HEK293T (cell line): ENCODE measurements at regions not wholly inside any gene's neighbourhood (a gene's known extent, or its start where the extent isn't known, plus 50 kb on each side); places are given as distances from the start of the nearest gene placed in this dataset.

ENCODE experiments used
- CTCF ChIA-PET: fragments of 350-600 bp; formaldehyde crosslinking; extraction: SDS; loops from one replicate; lab custom pipeline; 2021; ENCODE audit warnings: antibody characterized with exemption, inconsistent platforms; lab: Yijun Ruan, JAX
- POLR2A ChIA-PET: fragments of 350-600 bp; formaldehyde crosslinking; extraction: SDS; loops from one replicate; lab custom pipeline; 2020; ENCODE audit warnings: antibody characterized with exemption, inconsistent platforms; lab: Yijun Ruan, JAX
- DNase-seq: peaks from one replicate; pipeline ENCODE4 v3.0.0; 2012; ENCODE audit warnings: mixed read lengths; ENCODE audit errors: extremely low spot score
- ARNT ChIP-seq: fragments of 450-650 bp; IDR thresholded peaks from 2 replicates; pipeline ENCODE4 v1.6.1; 2017; ENCODE audit warnings: mild to moderate bottlenecking
- BHLHE40 ChIP-seq: fragments of 450-650 bp; IDR thresholded peaks from 2 replicates; pipeline ENCODE4 v1.6.1; 2016; ENCODE audit warnings: mild to moderate bottlenecking, moderate library complexity, borderline replicate concordance
- CTBP1 ChIP-seq: fragments of 450-650 bp; IDR thresholded peaks from 2 replicates; pipeline ENCODE4 v1.6.1; 2016; ENCODE audit warnings: borderline replicate concordance
- ELF4 ChIP-seq: fragments of 450-650 bp; IDR thresholded peaks from 2 replicates; pipeline ENCODE4 v1.6.1; 2017; ENCODE audit warnings: antibody characterized with exemption
- FOXA1 ChIP-seq: fragments of 450-650 bp; IDR thresholded peaks from 2 replicates; pipeline ENCODE4 v1.6.1; 2016; ENCODE audit warnings: mild to moderate bottlenecking
- FOXK2 ChIP-seq: fragments of 450-650 bp; IDR thresholded peaks from 2 replicates; pipeline ENCODE4 v1.6.1; 2016; ENCODE audit warnings: mild to moderate bottlenecking
- FOXM1 ChIP-seq: fragments of 450-650 bp; IDR thresholded peaks from 2 replicates; pipeline ENCODE4 v1.6.1; 2017; ENCODE audit warnings: mild to moderate bottlenecking, borderline replicate concordance
- HDGF ChIP-seq: fragments of 450-650 bp; IDR thresholded peaks from 2 replicates; pipeline ENCODE4 v1.6.1; 2017; ENCODE audit warnings: antibody characterized with exemption, borderline replicate concordance
- L3MBTL2 ChIP-seq: fragments of 450-650 bp; conservative IDR thresholded peaks from 2 replicates; pipeline ENCODE4 v1.6.1; 2016; ENCODE audit warnings: mild to moderate bottlenecking
- LEF1 ChIP-seq: fragments of 450-650 bp; IDR thresholded peaks from 2 replicates; pipeline ENCODE4 v1.6.1; 2017; ENCODE audit warnings: mild to moderate bottlenecking, borderline replicate concordance
- NFRKB ChIP-seq: fragments of 450-650 bp; IDR thresholded peaks from 2 replicates; pipeline ENCODE4 v1.6.1; 2016; ENCODE audit warnings: mild to moderate bottlenecking, moderate library complexity
- PKNOX1 ChIP-seq: fragments of 450-650 bp; IDR thresholded peaks from 2 replicates; pipeline ENCODE4 v1.6.1; 2016
- SP1 ChIP-seq: fragments of 450-650 bp; IDR thresholded peaks from 2 replicates; pipeline ENCODE4 v1.6.1; 2017
- SUZ12 ChIP-seq: fragments of 450-650 bp; IDR thresholded peaks from 2 replicates; pipeline ENCODE4 v1.6.1; 2016; ENCODE audit warnings: mild to moderate bottlenecking
- TARDBP ChIP-seq: fragments of 450-650 bp; IDR thresholded peaks from 2 replicates; pipeline ENCODE4 v1.6.1; 2016
- ZNF384 ChIP-seq: fragments of 450-650 bp; IDR thresholded peaks from 2 replicates; pipeline ENCODE4 v1.6.1; 2016

- CTCF ChIA-PET: interaction anchor here (0.6 kb wide), 1 partner anchor 403 kb away, joined by 3 read pairs; no protein-coding TSS in a partner anchor
- POLR2A ChIA-PET: no interaction called here
- TF ChIP-seq FOXM1 (no peak), CTBP1 (no peak), HDGF (no peak), LEF1 (no peak), SP1 (no peak), SUZ12 (no peak)
- no peak for DNase-seq
Observed at GRCh38 chr10:33534416-33534815, 199.9 kb upstream of the NRP1 start.

GRCh38 chr10:33533612-33534011 is 199.1 kb upstream of the NRP1 start:
- DNase-seq: no peak
- ChIA-PET POLR2A (no interaction called here), CTCF (no interaction called here)
- no peak for TF ChIP-seq ARNT
- TF ChIP-seq NFRKB: no peak
- TF ChIP-seq PKNOX1: no peak
- TF ChIP-seq FOXM1: no peak
- no peak for TF ChIP-seq L3MBTL2
- no peak for TF ChIP-seq HDGF
- no peak for TF ChIP-seq SP1
- TF ChIP-seq CTBP1: no peak
- no peak for TF ChIP-seq BHLHE40
- no peak for TF ChIP-seq ZNF384
- TF ChIP-seq SUZ12: no peak
- TF ChIP-seq LEF1: no peak
- no peak for TF ChIP-seq FOXK2
- TF ChIP-seq ELF4: no peak
- TF ChIP-seq TARDBP: no peak
- no peak for TF ChIP-seq FOXA1

- ChIA-PET CTCF (interaction anchor here (0.5 kb wide), 1 partner anchor 416 kb away, joined by 3 read pairs; no protein-coding TSS in a partner anchor), POLR2A (no interaction called here)
- no peak for DNase-seq
- TF ChIP-seq SP1 (no peak), FOXM1 (no peak), FOXA1 (no peak), PKNOX1 (no peak), SUZ12 (no peak), ARNT (no peak), L3MBTL2 (no peak), CTBP1 (no peak), TARDBP (no peak), ZNF384 (no peak), NFRKB (no peak), HDGF (no peak)
Observed at GRCh38 chr10:33532901-33533300, 198.4 kb upstream of the NRP1 start.

GRCh38 chr10:33529234-33529633 is 194.8 kb upstream of the NRP1 start:
- DNase-seq: no peak
- ChIA-PET CTCF (no interaction called here), POLR2A (no interaction called here)
- TF ChIP-seq HDGF (no peak), PKNOX1 (no peak), ELF4 (no peak), BHLHE40 (no peak), TARDBP (no peak), ZNF384 (no peak), CTBP1 (no peak), NFRKB (no peak), SUZ12 (no peak), FOXM1 (no peak), LEF1 (no peak), SP1 (no peak), FOXK2 (no peak), ARNT (no peak), L3MBTL2 (no peak), FOXA1 (no peak)

GRCh38 chr10:33524966-33525365 is 190.5 kb upstream of the NRP1 start:
- TF ChIP-seq ZNF384: no peak
- TF ChIP-seq BHLHE40: no peak
- TF ChIP-seq SP1: no peak
- no peak for TF ChIP-seq TARDBP
- TF ChIP-seq CTBP1: no peak
- TF ChIP-seq ELF4: no peak
- no peak for TF ChIP-seq FOXA1
- no peak for TF ChIP-seq NFRKB
- TF ChIP-seq LEF1: no peak
- TF ChIP-seq ARNT: no peak
- no peak for DNase-seq
- CTCF ChIA-PET: no interaction called here
- POLR2A ChIA-PET: no interaction called here

GRCh38 chr10:33524041-33524440 is 189.6 kb upstream of the NRP1 start:
- ChIA-PET POLR2A (no interaction called here), CTCF (no interaction called here)
- no peak for DNase-seq
- no peak for TF ChIP-seq FOXK2
- no peak for TF ChIP-seq CTBP1
